Activated effector memory CD4-positive, alpha-beta T cell treated with Interleukin-2 at 50 U/mL for 16 hours (primary cell): ENCODE measurements at regions not wholly inside any gene's neighbourhood (a gene's known extent, or its start where the extent isn't known, plus 50 kb on each side); places are given as distances from the start of the nearest gene placed in this dataset.

Experiments used
- DNase-seq: peaks from one replicate; pipeline ENCODE4 v3.0.0-alpha.2; 2020

- DNase-seq, result no peak
Measured at GRCh38 chr11:79570104-79570503, 129.3 kb upstream of the TENM4 start.

- DNase-seq, result no peak
Measured at GRCh38 chr11:79564288-79564925, 123.6 kb upstream of the TENM4 start.

GRCh38 chr11:79561496-79561895 lies 120.7 kb upstream of the TENM4 start:
- no peak for DNase-seq

GRCh38 chr11:79550809-79551208 lies 110.0 kb upstream of the TENM4 start:
- no peak for DNase-seq

- no peak for DNase-seq
Measured at GRCh38 chr11:79547256-79547655, 106.4 kb upstream of the TENM4 start.

- DNase-seq, result no peak
Measured at GRCh38 chr11:79546351-79546750, 105.5 kb upstream of the TENM4 start.

- no peak for DNase-seq
Measured at GRCh38 chr11:79544361-79544760, 103.5 kb upstream of the TENM4 start.

- DNase-seq, result no peak
Measured at GRCh38 chr11:79543101-79543500, 102.3 kb upstream of the TENM4 start.

- no peak for DNase-seq
Measured at GRCh38 chr11:79541466-79541865, 100.6 kb upstream of the TENM4 start.

GRCh38 chr11:79538775-79539174 lies 97.9 kb upstream of the TENM4 start:
- no peak for DNase-seq

- no peak for DNase-seq
Measured at GRCh38 chr11:79536155-79536917, 95.5 kb upstream of the TENM4 start.

- DNase-seq, result no peak
Measured at GRCh38 chr11:79535606-79536005, 94.8 kb upstream of the TENM4 start.

- DNase-seq, result no peak
Measured at GRCh38 chr11:79525257-79525656, 84.4 kb upstream of the TENM4 start.

- no peak for DNase-seq
Measured at GRCh38 chr11:79522626-79523025, 81.8 kb upstream of the TENM4 start.

GRCh38 chr11:79520086-79520485 lies 79.3 kb upstream of the TENM4 start:
- DNase-seq, result no peak

- no peak for DNase-seq
Measured at GRCh38 chr11:79515781-79516180, 75.0 kb upstream of the TENM4 start.

GRCh38 chr11:79514695-79515094 lies 73.9 kb upstream of the TENM4 start:
- DNase-seq, result no peak

GRCh38 chr11:79514290-79514689 lies 73.5 kb upstream of the TENM4 start:
- DNase-seq, result no peak

- DNase-seq, result no peak
Measured at GRCh38 chr11:79512706-79513469, 72.1 kb upstream of the TENM4 start.

GRCh38 chr11:79510960-79511359 lies 70.1 kb upstream of the TENM4 start:
- DNase-seq, result no peak

- DNase-seq, result no peak
Measured at GRCh38 chr11:79508461-79508860, 67.6 kb upstream of the TENM4 start.

- no peak for DNase-seq
Measured at GRCh38 chr11:79507706-79508105, 66.9 kb upstream of the TENM4 start.

GRCh38 chr11:79506734-79507344 lies 66.0 kb upstream of the TENM4 start:
- no peak for DNase-seq

- no peak for DNase-seq
Measured at GRCh38 chr11:79506124-79506523, 65.3 kb upstream of the TENM4 start.
